AML-193 (cell line): ENCODE measurements at regions not wholly inside any gene's neighbourhood (a gene's known extent, or its start where the extent isn't known, plus 50 kb on each side); places are given as distances from the start of the nearest gene placed in this dataset.

Experiments used
- DNase-seq, 2 experiments: peaks; one replicate each; lab custom pipeline; 2025; lab: John Stamatoyannopoulos, UW

DNA sequence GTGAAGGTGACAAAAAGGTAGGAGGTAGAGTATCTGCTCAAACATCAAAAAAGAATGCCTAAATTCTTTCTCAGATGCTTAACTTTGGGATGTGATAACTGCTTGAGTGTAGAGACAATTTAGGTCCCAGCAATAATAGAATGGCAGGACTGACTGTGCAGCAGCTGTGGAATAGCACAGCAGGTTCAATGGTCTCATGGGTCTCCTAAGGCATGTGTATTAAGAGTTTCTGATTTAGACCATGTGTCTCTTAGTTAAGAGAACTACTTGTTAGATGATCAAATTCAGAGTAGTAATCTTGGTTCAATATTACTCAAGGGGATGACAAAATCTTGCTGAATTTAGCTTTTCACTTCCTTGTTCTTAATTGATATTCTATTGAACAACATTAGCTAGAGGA lies 72.0 kb downstream of the ALX1 start:
- peak in 1 of 2 experiments; percentile 11 for DNase-seq

DNA sequence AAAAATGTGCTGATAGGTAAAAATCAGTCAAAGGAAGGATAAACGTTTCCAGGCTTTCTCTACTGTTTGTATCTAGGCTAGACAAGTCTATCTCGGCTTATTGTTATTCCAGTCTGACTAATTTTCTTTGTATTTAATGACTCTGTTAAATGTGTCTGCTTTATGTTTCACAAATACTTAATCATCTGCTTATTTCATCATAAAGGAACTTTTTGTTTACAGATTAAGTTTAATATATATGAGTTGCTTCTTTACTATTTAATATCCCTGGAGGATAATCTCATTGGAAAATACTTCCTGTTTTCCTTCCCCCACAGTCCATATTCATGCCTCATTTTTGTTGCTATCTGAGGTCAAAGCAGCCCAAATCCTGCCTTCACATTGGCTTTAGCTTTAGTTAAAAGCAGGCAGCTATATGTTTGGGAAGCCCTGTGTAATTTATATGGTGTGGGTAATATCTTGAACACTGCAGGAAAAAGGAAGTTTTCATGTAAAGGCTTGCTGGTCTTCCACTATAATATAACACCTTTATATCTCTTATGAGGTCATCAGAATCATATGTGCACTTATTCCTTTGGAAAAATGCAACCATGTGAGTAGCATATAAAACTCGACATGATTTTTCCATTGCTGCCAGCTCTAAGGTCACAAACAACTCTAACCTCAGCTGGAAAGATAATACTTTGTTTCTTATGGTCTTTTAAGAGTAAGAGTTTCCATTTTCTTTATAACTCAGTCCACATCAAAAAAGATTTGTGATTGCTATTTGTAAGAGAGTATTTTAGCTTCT lies 76.8 kb downstream of the ALX1 start:
- no peak for DNase-seq

DNA sequence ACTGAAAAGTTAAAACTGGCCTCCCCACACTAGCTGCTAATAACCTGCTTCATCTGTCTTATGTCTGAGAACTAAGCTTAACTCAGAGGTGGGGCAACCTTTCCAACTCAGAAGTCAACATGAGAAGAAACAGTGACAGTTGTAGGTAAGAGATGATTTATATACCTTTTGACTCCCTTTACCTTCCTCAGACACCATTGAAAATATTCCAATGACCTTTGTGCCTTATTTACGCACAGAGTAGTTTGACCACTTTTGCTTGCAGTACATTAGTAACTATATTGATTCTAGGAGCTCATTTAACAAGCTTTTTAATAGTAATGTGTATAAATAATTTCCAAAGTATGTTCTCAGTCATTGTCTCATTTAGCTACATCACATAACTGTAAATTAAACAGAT lies 77.6 kb downstream of the ALX1 start:
- DNase-seq, result no peak

DNA sequence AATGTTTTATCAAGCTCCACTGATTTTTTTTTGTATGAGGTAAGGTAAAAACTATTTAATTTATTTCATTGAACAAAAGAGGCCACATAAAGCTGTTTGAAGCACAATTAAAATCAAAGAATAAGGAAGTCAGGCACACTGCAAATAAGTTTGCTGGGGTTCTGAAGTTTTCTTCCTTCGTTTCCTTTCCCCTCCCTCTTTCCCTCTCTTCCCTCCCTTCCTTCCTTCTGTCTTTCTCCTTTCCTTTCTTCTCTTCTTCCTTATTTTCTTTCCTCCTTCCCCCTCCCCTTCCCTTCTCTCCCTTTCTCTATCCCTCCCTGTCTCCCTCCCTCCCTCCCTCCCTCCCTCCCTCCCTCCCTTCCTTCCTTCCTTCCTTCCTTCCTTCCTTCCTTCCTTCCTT lies 78.7 kb downstream of the ALX1 start:
- no peak for DNase-seq

DNA sequence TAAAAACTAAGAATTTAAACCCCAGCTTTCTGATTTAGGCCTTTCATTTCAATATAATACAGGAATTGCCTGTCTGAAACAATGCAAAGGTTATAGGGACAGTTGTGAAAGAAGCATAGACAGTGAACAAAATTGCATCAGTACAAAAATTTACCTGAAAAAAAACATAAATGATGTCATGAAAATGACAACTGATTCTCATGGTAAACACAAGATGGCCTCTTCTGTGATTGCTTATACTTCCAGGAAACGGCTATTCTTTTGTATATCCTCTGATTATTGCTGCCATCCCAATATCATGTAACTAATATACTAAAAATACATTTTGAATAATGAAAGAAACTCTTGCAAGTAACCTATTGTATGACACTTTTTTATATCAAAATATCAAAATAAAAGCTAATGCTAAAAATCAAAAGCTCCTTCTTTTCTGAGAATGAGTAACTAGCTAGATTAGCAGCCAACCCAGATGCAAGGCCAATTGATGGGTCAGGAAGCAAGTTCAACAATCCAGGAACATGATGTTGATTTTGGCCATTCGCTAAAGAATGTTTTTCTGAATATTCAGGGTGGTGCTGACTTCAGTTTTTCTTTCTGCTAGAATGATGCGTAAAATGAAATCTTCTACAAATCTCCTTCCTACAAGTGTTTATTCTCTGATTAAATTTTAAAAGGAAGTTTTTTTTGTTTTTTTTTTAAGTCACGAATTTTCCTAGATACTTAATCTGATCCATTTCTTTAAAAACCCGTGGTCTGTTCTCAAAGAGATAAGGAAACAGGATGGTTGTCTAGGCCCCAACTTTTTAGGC lies 83.6 kb downstream of the ALX1 start:
- no peak for DNase-seq

DNA sequence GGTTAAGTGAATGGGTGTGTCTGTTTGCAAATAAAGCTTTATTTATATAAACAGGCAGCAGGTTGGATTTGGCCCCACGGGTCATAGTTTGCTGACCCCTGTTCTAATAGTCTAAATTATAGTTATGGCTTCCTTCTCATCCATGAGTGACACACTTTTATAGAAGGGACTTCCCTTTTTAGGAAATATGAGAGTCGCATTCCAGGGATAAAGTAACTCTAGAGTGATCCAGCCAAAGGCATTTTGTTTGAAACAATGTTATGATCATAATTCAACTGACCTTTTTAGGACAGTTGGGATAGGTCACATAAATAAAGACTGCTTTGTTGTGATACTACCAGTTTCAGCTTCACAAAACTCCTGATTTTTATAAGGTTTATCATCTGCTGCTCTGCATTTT lies 87.9 kb downstream of the ALX1 start:
- DNase-seq, result no peak

DNA sequence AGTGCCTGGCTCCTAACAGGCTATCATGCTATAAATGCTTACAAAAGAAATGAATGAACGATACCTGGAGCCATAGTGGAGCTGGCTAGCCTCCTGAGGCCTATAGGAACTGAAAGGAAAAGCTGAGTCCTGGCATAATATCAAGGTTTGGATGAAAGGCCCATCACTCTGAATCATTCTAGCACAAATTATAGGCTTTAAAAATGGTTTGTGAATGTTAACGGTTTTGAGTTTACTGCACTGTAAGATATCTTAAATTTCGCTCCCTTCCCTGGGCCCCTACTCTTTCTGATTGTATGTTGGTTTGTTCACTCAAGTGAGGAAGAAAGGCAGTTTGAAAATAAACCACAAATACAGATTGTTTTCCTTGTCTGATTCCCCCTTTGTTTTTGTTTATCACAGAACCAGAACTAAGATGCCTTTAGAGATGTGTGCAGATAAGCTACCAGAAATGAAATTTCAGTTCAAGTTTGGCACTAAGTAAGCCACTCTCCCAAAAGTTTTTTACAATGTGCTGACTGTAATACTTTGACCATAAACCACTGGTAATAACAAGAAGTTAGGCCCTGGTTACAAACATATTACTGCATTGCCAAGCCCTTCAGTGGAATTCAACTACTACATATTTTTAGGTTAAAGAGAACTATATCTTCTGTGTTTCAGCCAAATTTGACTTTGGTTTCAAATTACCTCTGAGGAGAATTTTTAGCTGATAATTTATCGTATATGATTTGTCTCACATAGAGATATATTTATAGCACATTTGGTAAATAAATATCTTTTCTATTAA lies 89.5 kb downstream of the ALX1 start:
- DNase-seq, result no peak

DNA sequence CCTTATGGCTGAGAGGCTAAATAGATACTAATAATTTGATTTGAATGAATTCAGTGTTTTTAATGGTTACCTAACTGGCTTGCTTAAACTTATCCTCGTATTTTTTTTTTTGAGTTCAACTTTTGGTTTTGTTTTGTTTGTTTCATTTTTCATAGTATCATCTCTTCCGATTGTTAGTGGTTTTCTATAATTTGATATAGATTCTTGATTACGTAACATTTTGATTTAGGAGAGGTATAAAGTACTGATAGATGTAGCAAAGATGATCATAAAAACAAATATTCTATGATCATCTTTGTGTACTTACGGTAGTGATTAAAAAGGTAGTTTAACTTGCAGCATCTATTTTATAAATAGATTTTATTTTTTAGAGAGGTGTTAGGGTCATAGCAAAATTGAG lies 93.0 kb downstream of the ALX1 start:
- no peak for DNase-seq

DNA sequence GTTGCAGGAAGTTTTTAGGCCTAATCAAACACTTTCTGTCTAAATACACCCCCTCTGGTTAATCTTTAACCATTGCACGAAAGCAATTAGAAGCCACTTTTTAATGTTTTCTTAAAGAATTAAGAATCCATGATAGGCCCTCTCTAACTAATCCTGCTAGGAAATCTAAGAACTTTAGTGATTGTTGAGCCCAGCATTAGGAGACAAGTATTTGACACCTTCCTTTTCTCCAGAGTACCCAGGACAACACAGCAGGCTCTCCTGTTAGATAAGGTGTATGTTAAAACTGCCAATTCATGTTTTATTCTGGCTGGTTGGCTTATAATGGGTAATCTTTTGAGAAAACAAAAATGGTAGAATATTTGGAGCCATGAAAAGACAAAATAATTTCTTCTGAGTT lies 95.0 kb downstream of the ALX1 start:
- no peak for DNase-seq

DNA sequence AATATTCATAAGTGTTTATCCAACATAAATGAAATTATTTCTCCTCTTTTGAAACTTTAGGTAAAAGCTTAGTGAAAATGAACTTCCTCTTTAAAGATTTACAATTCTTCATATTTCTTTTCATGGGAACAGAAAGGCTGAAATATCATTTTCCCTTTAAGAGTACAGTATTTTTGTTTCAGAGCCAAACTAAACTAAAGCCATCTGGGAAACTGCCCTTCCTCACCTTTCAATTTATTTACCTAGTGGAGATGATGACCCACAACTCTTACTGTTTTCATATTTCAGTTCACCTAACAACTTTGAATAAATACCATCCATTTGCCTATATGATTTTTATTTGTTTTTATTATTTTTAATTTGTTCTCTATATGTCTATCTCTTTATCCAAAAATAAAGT lies 105.4 kb downstream of the ALX1 start:
- DNase-seq, result no peak

DNA sequence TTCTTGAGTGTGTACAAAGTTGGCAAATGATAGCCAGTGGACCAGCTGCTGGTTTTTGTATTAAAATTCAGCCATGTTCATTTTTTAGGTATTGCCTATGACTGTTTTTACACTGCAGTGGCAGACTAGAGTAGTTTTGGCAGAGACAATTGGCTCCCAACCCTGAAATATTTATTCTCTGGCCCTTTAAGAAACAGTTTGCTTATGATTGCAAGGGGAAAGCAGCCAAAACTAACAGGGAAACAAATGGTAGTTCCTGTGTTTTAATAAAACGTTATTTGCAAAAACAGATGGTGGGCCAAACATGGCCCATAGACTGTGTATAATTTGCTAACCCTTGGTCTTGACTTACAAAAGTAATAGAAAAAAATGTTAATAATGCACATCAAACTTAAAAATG lies 110.2 kb downstream of the ALX1 start:
- DNase-seq, result no peak

DNA sequence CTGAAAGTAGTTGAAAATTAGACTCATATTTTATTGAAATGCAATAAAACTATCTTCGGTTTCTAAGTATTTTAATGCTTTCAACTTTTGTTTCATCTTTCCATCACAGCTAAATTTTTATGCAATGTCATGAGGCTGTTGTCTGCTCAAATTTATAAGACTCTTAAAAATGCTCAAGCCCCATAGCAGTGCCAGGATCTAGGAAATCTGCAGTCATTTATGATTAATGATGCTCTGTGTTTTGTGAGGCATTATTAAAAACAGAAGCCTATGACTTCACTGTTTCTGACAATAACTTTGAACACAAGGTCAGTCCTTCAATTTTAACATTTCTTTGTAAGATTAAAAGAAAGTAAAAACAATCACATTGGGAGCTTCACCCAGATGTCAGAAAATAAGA lies 112.5 kb downstream of the ALX1 start:
- DNase-seq, result no peak

DNA sequence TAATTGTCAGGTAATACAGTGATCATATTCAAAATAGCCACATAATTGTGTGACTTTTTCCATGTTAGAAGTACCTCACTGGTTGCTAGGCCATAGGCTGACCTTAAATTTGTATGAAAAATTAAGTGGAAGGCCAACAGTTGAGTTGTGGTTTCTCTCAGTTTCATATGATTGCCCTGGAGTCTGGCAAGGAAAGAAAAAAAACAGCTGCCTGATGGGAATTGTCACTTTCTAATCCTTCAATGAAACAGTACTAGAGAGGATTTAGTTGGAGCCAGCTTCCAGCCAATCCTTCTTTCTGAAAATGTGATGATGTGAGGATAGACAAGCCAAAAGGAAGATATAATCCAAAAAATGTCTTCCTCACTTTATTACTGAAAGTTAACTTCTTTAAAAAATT lies 113.6 kb downstream of the ALX1 start:
- DNase-seq, result no peak

DNA sequence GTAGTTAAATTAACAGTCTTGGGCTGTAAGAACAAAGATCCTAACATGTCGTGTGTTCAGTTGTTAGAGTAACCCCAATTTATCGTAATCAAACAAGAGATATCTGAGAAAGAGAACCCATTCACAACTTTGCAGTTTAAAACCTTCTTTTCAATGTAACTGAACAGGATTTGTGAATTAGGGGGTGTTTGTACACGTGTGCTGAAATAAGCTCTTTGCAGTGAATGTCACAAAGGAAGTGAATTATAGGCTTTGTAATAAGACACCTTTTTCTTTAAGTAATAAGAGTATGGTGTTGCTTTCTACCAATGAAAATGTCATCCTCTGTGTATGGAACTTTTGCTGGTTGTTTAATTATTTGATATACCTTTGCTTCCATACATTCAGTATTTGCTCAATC lies 114.0 kb downstream of the ALX1 start:
- no peak for DNase-seq

DNA sequence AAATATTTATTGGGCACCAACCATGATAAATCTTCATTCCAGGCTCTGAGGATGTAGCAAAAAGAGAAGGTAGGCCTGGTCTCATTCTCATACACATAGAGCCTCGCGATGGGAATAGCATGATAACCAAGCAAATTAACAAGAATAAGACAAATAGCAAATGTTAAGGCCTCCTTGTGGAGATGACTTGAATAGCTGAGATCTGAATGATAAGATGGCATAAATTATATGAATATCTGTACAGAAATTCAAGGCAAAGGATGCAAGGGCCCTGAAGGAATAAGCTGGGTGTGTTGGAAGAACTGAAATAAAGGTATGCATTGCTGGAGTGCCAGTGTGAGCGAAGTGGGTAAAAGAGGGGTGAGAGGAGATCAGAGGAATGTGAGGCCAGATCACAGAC lies 114.8 kb downstream of the ALX1 start:
- DNase-seq, result no peak

DNA sequence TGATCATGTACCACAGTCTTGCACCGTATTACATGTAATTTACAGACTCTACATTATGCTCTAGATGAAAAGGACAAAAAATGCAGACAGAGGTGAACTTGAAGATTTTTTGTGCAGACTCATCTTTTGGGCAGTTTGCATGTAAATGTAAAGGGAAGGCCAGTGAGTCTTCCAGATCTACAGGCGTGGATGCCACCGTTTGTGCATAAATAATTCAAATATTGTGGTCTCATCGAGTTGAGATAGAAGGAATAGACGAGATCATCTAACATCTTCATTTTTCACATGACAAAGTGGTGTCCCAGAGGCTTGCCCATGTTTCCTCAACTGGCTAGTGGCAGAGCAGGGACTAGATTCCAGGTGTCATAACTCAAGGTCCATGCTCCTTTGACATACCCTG lies 125.2 kb downstream of the ALX1 start:
- DNase-seq, result no peak

DNA sequence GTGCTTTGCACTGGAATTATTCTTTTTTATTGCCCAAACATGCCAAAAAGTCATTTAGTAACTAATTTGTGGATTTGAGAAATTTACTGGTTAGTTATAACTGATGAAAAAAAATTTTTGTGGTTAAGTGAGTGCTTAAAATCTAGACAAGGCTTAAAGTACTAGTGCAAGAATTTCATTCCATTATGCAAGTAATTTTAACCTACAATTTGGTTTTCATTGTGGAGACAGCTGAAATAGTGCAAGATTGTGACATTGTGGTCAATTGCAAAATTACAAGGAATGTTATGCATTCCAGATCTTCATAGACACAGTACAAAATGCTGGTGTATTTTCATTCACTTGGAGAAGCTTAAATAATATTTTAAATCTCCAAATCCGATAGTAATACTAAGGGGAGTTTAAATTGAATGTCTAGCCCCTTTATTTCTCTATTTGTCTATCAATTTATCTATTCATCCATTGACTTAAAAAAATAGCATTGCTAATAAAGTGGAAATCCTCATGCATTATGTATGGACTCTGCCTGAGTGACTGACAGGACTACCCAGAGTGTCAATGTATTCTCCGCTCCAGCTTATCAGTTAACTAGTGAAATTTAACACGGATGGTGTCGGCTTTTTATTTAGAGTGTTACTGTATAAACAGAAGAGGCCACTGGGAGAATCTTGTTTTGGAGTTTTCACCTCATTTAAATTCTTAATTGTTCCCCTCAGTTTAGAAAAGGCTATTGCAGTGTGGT lies 125.9 kb downstream of the ALX1 start:
- peak; percentile 55 to 59 for DNase-seq

DNA sequence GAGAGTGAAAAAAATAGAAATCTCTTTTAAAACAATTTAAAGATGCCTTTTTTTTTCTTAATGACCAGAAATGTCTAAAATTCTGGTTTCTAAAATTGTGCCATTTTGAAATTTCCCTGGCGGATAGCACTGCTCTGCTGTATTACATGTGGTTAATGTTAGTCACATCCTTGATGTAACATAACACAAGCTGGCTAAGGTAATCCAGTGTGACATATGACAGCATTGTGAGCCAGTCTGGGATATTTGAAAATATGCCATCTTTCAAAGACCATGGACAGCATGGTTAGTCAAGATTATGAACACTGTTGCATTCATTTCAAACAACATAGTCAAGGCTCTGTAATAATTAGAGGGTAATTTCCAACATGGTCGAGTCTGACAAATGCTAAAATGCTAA lies 133.2 kb downstream of the ALX1 start:
- no peak for DNase-seq

DNA sequence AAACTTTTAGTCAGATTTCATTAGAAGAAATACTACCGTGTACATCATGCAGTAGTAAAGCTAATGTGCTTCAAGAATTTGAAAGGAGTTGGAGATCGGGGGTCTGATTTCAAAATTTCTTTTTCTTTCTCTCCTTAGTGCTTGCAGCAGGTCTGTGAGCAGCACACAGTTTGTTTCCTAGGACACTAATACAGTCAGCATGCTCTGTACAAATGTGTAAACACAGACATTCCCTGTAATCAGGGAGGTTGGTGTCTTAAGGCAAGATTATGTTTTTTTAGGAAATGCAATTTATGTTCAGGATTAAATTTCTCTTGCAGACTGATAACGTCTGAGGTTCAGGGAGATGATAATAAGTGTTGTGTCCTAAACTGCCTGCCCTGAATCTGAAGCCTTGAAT lies 142.7 kb downstream of the ALX1 start:
- no peak for DNase-seq

DNA sequence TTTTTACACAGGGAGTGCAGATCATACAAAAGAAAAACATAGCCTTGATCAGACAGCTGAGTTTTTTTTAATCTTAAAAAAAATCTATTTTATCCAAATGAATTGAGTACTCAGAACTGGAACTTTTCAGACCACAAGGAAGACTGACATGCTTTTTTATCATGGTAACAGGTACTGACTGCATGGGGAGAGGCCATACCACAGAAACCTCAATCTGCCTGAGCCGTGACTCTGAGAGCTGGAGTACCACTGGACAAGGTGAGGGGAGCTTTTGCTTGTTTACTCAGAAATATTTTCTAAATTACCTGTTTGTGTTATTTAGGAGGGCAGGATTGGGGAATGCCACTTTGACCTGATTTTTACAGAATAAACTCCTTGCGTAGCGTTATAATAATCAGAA lies 143.9 kb downstream of the ALX1 start:
- no peak for DNase-seq

DNA sequence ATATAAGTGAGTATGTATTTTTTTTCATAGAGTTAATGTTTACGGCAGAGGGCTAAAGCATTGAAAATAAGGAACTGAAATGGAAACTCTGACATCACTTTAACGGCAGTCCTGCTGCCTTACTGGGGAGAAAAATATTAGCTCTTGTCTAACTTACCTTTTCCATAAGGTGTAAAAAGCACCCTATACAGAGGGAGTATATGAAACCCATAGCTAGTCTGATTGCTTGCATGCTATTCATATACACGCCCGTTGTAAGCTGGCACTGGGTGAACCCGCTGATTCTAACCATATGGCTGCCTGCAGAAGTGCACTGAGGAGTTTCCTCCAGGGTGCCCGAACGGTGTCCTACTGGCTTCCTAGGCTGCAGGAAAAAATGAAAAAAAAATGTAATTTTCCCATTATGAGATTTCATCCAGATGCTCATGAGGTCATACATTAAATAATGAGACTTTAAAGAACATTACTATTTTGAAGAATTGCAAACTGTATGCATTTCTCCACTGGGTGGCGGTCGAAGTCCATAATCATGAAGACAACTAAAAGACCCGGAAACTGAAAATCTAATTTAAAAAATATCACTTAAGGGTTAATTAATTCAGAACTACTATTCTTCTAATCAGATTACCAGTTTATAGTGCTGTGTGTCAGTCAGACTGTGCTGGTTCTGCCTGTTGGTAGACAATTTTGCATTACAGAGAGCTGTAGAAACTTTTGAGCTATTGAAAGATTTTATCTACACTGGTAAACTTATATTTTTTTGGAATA lies 144.7 kb downstream of the ALX1 start:
- DNase-seq, result peak; percentile 57 to 75

DNA sequence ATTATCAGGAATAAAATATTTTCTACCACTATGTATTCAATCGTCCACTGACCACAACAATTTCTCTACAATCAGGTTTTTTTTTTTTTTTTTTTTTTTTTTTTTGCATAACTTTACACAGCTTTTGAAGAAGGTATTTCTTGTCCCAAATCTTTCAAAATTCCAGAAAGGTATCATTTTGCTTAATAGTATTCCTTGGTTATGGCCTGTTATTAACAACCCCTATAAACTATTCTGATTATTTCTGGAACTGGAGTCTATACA lies 145.3 kb downstream of the ALX1 start:
- DNase-seq, result no peak
